ENCODE measurements at regions not wholly inside any gene's neighbourhood (a gene's known extent, or its start where the extent isn't known, plus 50 kb on each side); places are given as distances from the start of the nearest gene placed in this dataset.

- TF ChIP-seq CTCF (IDR thresholded peaks at IDR 0.05; ENCODE audit: insufficient read depth, low read length): no peak
- H3K4me3 ChIP-seq (ENCODE audit: low read depth, low read length): no peak overlapping the region
- DNase-seq (ENCODE audit: low read depth): no peak
These were observed 122.5 kb upstream of the ZBTB40 start for GRCh38 chr1:22329148-22329515.

GRCh38 chr1:22330092-22330759 is 121.4 kb upstream of the ZBTB40 start:
- no peak for TF ChIP-seq CTCF (IDR thresholded peaks at IDR 0.05; ENCODE audit: insufficient read depth, low read length)
- no peak overlapping the region for H3K4me3 ChIP-seq (ENCODE audit: low read depth, low read length)
- no peak for DNase-seq (ENCODE audit: low read depth)

- no peak for TF ChIP-seq CTCF (IDR thresholded peaks at IDR 0.05; ENCODE audit: insufficient read depth, low read length)
- no peak for DNase-seq (ENCODE audit: low read depth)
- H3K4me3 ChIP-seq (ENCODE audit: low read depth, low read length): no peak overlapping the region
These were observed 120.9 kb upstream of the ZBTB40 start for GRCh38 chr1:22330760-22331119.

GRCh38 chr1:22331618-22332423 is 119.8 kb upstream of the ZBTB40 start:
- no peak overlapping the region for H3K4me3 ChIP-seq (ENCODE audit: low read depth, low read length)
- TF ChIP-seq CTCF (IDR thresholded peaks at IDR 0.05; ENCODE audit: insufficient read depth, low read length): no peak
- DNase-seq (ENCODE audit: low read depth): no peak

- TF ChIP-seq CTCF (IDR thresholded peaks at IDR 0.05; ENCODE audit: insufficient read depth, low read length): no peak
- no peak overlapping the region for H3K4me3 ChIP-seq (ENCODE audit: low read depth, low read length)
- DNase-seq (ENCODE audit: low read depth): no peak
These were observed 119.3 kb upstream of the ZBTB40 start for GRCh38 chr1:22332424-22332717.

GRCh38 chr1:22332795-22333499 is 118.7 kb upstream of the ZBTB40 start:
- H3K4me3 ChIP-seq (ENCODE audit: low read depth, low read length): no peak overlapping the region
- no peak for TF ChIP-seq CTCF (IDR thresholded peaks at IDR 0.05; ENCODE audit: insufficient read depth, low read length)
- no peak for DNase-seq (ENCODE audit: low read depth)

All from fibroblast of the aortic adventitia (primary cell).